Endothelial cell of umbilical vein (primary cell): ENCODE measurements at regions not wholly inside any gene's neighbourhood (a gene's known extent, or its start where the extent isn't known, plus 50 kb on each side); places are given as distances from the start of the nearest gene placed in this dataset.

Experiments used
- BruUV-seq: library from RNA; stranded (reverse); fragments of 400-500 nt; replicated peaks from 2 replicates; lab custom pipeline; 2021; lab: Mats Ljungman, UMichigan
- CTCF ChIA-PET: fragments of 300-600, 350-600 bp; sonication (Branson Sonifier 250); formaldehyde crosslinking; loops from one replicate; lab custom pipeline; 2021; ENCODE audit warnings: antibody characterized with exemption, inconsistent platforms; lab: Charles Lee
- POLR2A ChIA-PET: fragments of 300-600, 350-600 bp; sonication (Branson Sonifier 250); formaldehyde crosslinking; loops from one replicate; lab custom pipeline; 2021; ENCODE audit warnings: antibody characterized with exemption, inconsistent platforms; lab: Charles Lee
- DNase-seq: peaks from one replicate; pipeline ENCODE4 v3.0.0-alpha.2; 2011; ENCODE audit warnings: low read depth, low spot score
- FAIRE-seq: peaks from 2 replicates; lab custom pipeline; 2011; peaks lifted over from hg19 to GRCh38; lab: Jason Lieb, UNC
- H2AFZ ChIP-seq: 2 replicates; pipeline ENCODE4 v1.6.0; 2012; ENCODE audit warnings: low read depth, low read length, control low read depth, inconsistent platforms
- H3K27ac ChIP-seq: 2 replicates; pipeline ENCODE4 v1.5.1; 2011; ENCODE audit warnings: low read depth, mild to moderate bottlenecking, control low read depth, low read length, moderate library complexity; ENCODE audit not compliant: insufficient read depth
- H3K27me3 ChIP-seq, 2 experiments: 2 replicates each; pipeline versions ENCODE4 v1.6.0 to v1.6.1; 2011; ENCODE audit warnings: low read length in 2 of 2, mixed read lengths in 1 of 2; ENCODE audit not compliant: control insufficient read depth in 2 of 2, insufficient read depth in 2 of 2
- H3K36me3 ChIP-seq, 2 experiments: 2 replicates in 1 of 2; 3 replicates in 1 of 2; pipeline ENCODE4 v1.5.1; 2011; ENCODE audit warnings: low read length in 2 of 2, mild to moderate bottlenecking in 1 of 2, moderate library complexity in 1 of 2; ENCODE audit not compliant: control insufficient read depth in 2 of 2, insufficient read depth in 2 of 2; ENCODE audit errors: extremely low read depth in 1 of 2
- H3K4me1 ChIP-seq: 3 replicates; pipeline ENCODE4 v1.5.1; 2011; ENCODE audit warnings: mild to moderate bottlenecking, low read length; ENCODE audit not compliant: control insufficient read depth, insufficient read depth; ENCODE audit errors: extremely low read depth
- H3K4me2 ChIP-seq: 2 replicates; pipeline ENCODE4 v1.6.1; 2011; ENCODE audit warnings: low read length, control low read depth, mixed read lengths; ENCODE audit not compliant: insufficient read depth
- H3K4me3 ChIP-seq, 3 experiments: fragments of 200-600 bp in 1 of 3; sonication (generic), shearing (Covaris generic) in 1 of 3; replicated peaks in 1 of 3; 2 replicates each; pipeline ENCODE4 v1.5.1; 2011 to 2016; ENCODE audit warnings: control low read depth in 3 of 3, low read length in 3 of 3, mild to moderate bottlenecking in 2 of 3, inconsistent platforms in 1 of 3, low read depth in 1 of 3, moderate library complexity in 1 of 3; ENCODE audit not compliant: insufficient read depth in 1 of 3
- H3K79me2 ChIP-seq: 2 replicates; pipeline ENCODE4 v1.6.0; 2012; ENCODE audit warnings: low read length, inconsistent platforms; ENCODE audit not compliant: control insufficient read depth, insufficient read depth
- H3K9ac ChIP-seq: replicated peaks from 2 replicates; pipeline ENCODE3; 2011; ENCODE audit warnings: low read length, control low read depth; ENCODE audit not compliant: insufficient read depth; ENCODE audit errors: extremely low read depth
- H3K9me1 ChIP-seq: replicated peaks from 3 replicates; pipeline ENCODE4 v1.6.0; 2011; ENCODE audit warnings: mild to moderate bottlenecking, low read length; ENCODE audit not compliant: control insufficient read depth, insufficient read depth; ENCODE audit errors: extremely low read depth
- H3K9me3 ChIP-seq: replicated peaks from 2 replicates; pipeline ENCODE4 v1.5.1; 2012; ENCODE audit warnings: low read length, inconsistent platforms; ENCODE audit not compliant: control insufficient read depth, insufficient read depth
- H4K20me1 ChIP-seq: replicated peaks from 2 replicates; pipeline ENCODE3; 2011; ENCODE audit warnings: mild to moderate bottlenecking, low read length; ENCODE audit not compliant: control insufficient read depth, insufficient read depth; ENCODE audit errors: extremely low read depth
- CTCF ChIP-seq, 2 donors: IDR thresholded peaks; 1 replicate in 1 of 2; 2 replicates in 1 of 2; pipeline ENCODE4 v1.5.1; 2011; ENCODE audit warnings: low read length in 2 of 2, mild to moderate bottlenecking in 2 of 2, moderate library complexity in 2 of 2, control low read depth in 1 of 2, inconsistent platforms in 1 of 2, low read depth in 1 of 2; ENCODE audit not compliant: insufficient read depth in 1 of 2; ENCODE audit errors: extremely low read depth in 1 of 2
- EZH2 ChIP-seq: IDR thresholded peaks from 2 replicates; pipeline ENCODE4 v1.6.1; 2012; ENCODE audit warnings: borderline replicate concordance, low read depth, mild to moderate bottlenecking, moderate library complexity, low read length, inconsistent platforms; ENCODE audit not compliant: severe bottlenecking
- GATA2 ChIP-seq: IDR thresholded peaks from 2 replicates; pipeline ENCODE4 v1.7.0; 2011; ENCODE audit warnings: low read depth, mild to moderate bottlenecking, moderate library complexity, mixed read lengths, low read length; ENCODE audit not compliant: insufficient read length, insufficient read depth
- MYC ChIP-seq: IDR thresholded peaks from one replicate; pipeline ENCODE4 v1.6.1; 2011; ENCODE audit warnings: mild to moderate bottlenecking, low read depth, low read length
- POLR2A ChIP-seq: IDR thresholded peaks from 2 replicates; pipeline ENCODE4 v1.6.1; 2012; ENCODE audit warnings: low read depth, mild to moderate bottlenecking, control low read depth, low read length
- POLR2AphosphoS5 ChIP-seq: IDR thresholded peaks from 2 replicates; pipeline ENCODE4 v1.6.1; 2012; ENCODE audit warnings: low read depth, mild to moderate bottlenecking, control low read depth, low read length, moderate library complexity; ENCODE audit not compliant: insufficient read depth
- dilution Hi-C: fragments of 300-500 bp; cut with MboI; formaldehyde crosslinking; loops from one replicate; pipeline ENCODE4 v1.15.0; 2019; ENCODE audit warnings: low sequenced_read_pairs; ENCODE audit not compliant: extremely low pct_ligation_motif_present
- intact Hi-C: fragments of 100-400 bp; cut with micrococcal nuclease; formaldehyde crosslinking; loops from one replicate; pipeline ENCODE4 v1.10.0; 2022

DNA sequence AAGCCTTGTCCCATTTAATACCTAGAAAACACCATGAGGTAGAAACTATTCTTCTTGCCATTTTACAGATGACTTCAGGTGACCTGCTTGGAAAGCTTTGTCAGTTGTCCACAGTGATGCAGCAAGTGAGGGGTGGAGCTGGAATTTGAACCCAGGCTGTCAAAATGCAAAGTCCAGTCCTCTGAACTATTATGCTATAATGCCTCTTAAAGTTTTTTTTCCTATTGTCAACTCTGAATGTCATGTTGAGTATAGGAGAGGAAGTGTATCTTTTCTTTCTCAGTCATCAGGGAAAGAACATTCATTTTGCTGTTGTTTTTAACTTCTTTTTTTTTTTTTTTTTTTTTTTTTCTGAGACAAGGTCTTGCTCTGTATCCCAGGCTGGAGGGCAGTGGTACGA lies 525.6 kb downstream of the XYLT1 start:
- no peaks in the 10 kb centered on the region for H4K20me1 ChIP-seq
- no peaks in the 10 kb centered on the region for H3K36me3 ChIP-seq
- no peak overlapping the region for H3K9ac ChIP-seq
- no peak overlapping the region for H3K27ac ChIP-seq
- H3K9me3 ChIP-seq, result no peaks in the 10 kb centered on the region
- no peaks in the 10 kb centered on the region for H3K27me3 ChIP-seq
- no peak overlapping the region for H3K4me3 ChIP-seq
- no peak for FAIRE-seq
- POLR2A ChIA-PET, result no interaction called here
- H3K79me2 ChIP-seq, result no peaks in the 10 kb centered on the region
- CTCF ChIA-PET, result no interaction called here
- DNase-seq, result no peak
- H3K4me1 ChIP-seq, result no peaks in the 10 kb centered on the region
- dilution Hi-C loops (no loop called here), intact Hi-C loops (no loop called here)
- H3K9me1 ChIP-seq, result no peaks in the 10 kb centered on the region
- no TSS peak for BruUV-seq
- H2AFZ ChIP-seq, result no peak overlapping the region
- no peak for TF ChIP-seq EZH2
- no peak for TF ChIP-seq POLR2A
- H3K4me2 ChIP-seq, result no peak overlapping the region

GRCh38 chr16:16956376-16956775 lies 514.4 kb downstream of the XYLT1 start:
- dilution Hi-C loops, result no loop called here
- Histone ChIP-seq H4K20me1 (no peaks in the 10 kb centered on the region), H3K4me2 (no peak overlapping the region), H3K36me3 (no peaks in the 10 kb centered on the region), H3K79me2 (no peaks in the 10 kb centered on the region), H3K27ac (no peak overlapping the region), H3K9me1 (no peaks in the 10 kb centered on the region), H3K4me1 (no peaks in the 10 kb centered on the region), H2AFZ (no peak overlapping the region), H3K9ac (no peak overlapping the region), H3K27me3 (no peaks in the 10 kb centered on the region), H3K9me3 (peaks cover 3% of the 10 kb centered on the region), H3K4me3 (no peak overlapping the region)
- intact Hi-C loops, result no loop called here
- DNase-seq (no peak), FAIRE-seq (no peak)
- TF ChIP-seq GATA2 (no peak), EZH2 (no peak), CTCF (IDR thresholded peaks at IDR 0.05; ENCODE audit: extremely low read depth in 1 of 2, insufficient read depth in 1 of 2, low read depth in 1 of 2, low read length in 2 of 2) (no peak), POLR2AphosphoS5 (no peak), MYC (no peak)
- no TSS peak for BruUV-seq
- CTCF ChIA-PET, result no interaction called here
- POLR2A ChIA-PET, result no interaction called here
